NCI-H69 (cell line): ENCODE measurements at regions not wholly inside any gene's neighbourhood (a gene's known extent, or its start where the extent isn't known, plus 50 kb on each side); places are given as distances from the start of the nearest gene placed in this dataset.
"Not testable (repeated sequence)": the region's sequence is repeated elsewhere in the genome, so short reads cannot be mapped to it uniquely, and the experiment has no call there.

Experiments used
- DNase-seq: peaks from one replicate; lab custom pipeline; 2025; lab: John Stamatoyannopoulos, UW

- DNase-seq, result no peak
Observed at GRCh38 chr10:117492504-117492903, 50.0 kb upstream of the EMX2 start.

GRCh38 chr10:117488004-117488403, 54.5 kb upstream of the EMX2 start:
- no peak for DNase-seq

GRCh38 chr10:117486606-117487005, 55.9 kb upstream of the EMX2 start:
- no peak for DNase-seq

- no peak for DNase-seq
Observed at GRCh38 chr10:117483056-117483590, 59.4 kb upstream of the EMX2 start.

GRCh38 chr10:117481011-117481410, 61.5 kb upstream of the EMX2 start:
- DNase-seq, result not testable (repeated sequence)

GRCh38 chr10:117480097-117480496, 62.4 kb upstream of the EMX2 start:
- DNase-seq, result no peak

- peak; percentile 16 for DNase-seq
Observed at GRCh38 chr10:117477961-117478670, 64.4 kb upstream of the EMX2 start.

GRCh38 chr10:117477211-117477947, 65.2 kb upstream of the EMX2 start:
- no peak for DNase-seq

GRCh38 chr10:117476716-117477115, 65.8 kb upstream of the EMX2 start:
- DNase-seq, result peak; percentile 10

- DNase-seq, result no peak
Observed at GRCh38 chr10:117476281-117476680, 66.3 kb upstream of the EMX2 start.

- DNase-seq, result no peak
Observed at GRCh38 chr10:117472872-117473271, 69.7 kb upstream of the EMX2 start.

GRCh38 chr10:117471344-117471874, 71.1 kb upstream of the EMX2 start:
- DNase-seq, result no peak

GRCh38 chr10:117470733-117471132, 71.8 kb upstream of the EMX2 start:
- DNase-seq, result no peak

GRCh38 chr10:117468665-117469064, 73.9 kb upstream of the EMX2 start:
- no peak for DNase-seq

- no peak for DNase-seq
Observed at GRCh38 chr10:117464176-117464575, 78.4 kb upstream of the EMX2 start.

- no peak for DNase-seq
Observed at GRCh38 chr10:117463545-117463920, 79.0 kb upstream of the EMX2 start.

GRCh38 chr10:117462816-117463544, 79.6 kb upstream of the EMX2 start:
- no peak for DNase-seq

GRCh38 chr10:117462424-117462792, 80.1 kb upstream of the EMX2 start:
- DNase-seq, result no peak

- peak; percentile 58 for DNase-seq
Observed at GRCh38 chr10:117461766-117462423, 80.7 kb upstream of the EMX2 start.

GRCh38 chr10:117460846-117461765, 81.4 kb upstream of the EMX2 start:
- DNase-seq, result no peak

- DNase-seq, result no peak
Observed at GRCh38 chr10:117458571-117458970, 83.3 kb upstream of the PDZD8 start.
